ENCODE measurements at regions not wholly inside any gene's neighbourhood (a gene's known extent, or its start where the extent isn't known, plus 50 kb on each side); places are given as distances from the start of the nearest gene placed in this dataset.
A peak's percentile ranks its signal among the peaks of the same experiment; 100 is the strongest.

DNA sequence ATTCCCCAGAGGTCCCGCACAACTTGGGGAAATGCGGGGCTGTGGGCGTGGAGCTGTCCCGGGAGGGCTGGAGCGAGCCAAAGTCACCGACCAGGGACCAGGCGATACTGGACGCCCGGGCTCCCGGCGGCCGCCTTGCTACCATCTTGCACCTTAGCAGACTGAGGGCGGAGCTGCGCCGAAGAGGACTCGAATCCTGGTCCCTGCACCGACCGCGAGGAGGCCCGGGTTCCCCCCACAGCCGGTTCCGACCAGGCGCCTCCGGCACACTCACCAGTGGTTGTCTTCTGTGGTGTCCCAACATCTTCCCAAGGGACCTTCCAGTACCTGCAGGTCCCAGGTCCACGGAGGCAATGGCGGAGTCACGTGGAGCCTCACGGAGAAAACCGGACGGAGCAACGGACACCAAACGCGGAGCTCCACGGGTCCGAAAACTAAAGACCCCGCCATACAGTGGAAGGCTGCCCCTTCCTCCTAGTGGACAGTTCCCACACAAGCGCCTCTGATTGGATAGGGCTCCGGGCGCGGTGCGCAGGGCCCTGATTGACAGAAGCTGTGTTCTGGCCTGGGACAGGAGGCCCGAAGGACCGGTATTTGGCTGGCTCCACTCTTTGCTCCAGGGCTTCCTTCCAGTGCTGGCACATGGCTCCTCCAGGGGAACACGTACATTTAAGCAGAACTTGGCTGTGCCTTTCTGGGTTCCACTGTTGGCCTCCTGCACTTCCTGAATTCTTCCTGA lies 124.6 kb upstream of the ZNF479 start:
- no peak for DNase-seq (ENCODE audit: low spot score)

DNA sequence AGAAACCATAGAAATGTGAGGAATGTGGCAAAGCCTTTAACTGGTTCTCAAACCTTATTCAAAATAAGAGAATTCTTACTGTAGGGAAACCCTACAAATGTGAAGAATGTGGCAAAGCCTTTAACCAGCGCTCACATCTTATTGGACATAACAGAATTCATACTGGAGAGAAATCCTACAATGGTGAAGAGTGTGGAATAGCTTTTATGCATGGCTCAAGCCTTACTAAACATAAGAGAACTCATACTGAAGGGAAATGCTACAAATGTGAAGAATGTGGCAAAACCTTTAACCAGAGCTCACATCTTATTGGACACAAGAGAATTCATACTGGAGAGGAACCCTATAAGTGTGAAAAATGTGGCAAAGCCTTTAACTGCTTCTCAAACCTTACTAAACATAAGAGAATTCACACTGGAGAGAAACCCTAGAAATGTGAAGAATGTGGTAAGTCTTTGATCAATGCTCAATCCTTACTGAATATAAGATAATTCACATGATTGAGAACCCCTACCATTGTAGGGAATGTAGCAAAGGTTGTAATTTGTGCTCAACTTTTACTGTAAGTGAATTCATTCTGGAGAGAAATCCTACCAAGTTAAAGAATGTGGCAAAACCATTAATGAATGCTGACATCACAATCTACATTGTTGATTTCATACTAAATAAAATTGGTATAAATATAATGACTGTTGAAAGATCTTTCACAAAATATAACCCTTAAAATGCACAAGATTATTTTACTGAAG lies 142.5 kb upstream of the ZNF479 start:
- no peak for DNase-seq (ENCODE audit: low spot score)

DNA sequence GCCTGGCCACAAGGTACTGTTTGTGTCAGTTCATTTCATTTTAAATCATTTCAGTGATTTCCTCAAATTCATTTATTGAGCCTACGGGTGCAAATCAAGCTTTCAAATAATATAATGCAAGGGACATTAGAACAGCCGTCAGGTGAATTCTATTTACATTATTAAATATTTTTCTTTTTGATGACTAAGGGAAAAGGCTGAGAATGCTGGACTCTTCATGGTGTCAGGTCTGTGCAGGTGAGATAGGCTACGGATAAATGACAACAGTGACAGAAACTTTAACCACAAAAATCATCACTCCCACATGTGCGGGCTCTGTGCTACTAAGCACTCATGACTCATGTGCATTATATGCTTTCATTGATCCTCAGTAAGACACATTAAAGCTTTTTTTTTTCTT lies 149.2 kb upstream of the ZNF716 start:
- no peak for DNase-seq (ENCODE audit: low spot score)

DNA sequence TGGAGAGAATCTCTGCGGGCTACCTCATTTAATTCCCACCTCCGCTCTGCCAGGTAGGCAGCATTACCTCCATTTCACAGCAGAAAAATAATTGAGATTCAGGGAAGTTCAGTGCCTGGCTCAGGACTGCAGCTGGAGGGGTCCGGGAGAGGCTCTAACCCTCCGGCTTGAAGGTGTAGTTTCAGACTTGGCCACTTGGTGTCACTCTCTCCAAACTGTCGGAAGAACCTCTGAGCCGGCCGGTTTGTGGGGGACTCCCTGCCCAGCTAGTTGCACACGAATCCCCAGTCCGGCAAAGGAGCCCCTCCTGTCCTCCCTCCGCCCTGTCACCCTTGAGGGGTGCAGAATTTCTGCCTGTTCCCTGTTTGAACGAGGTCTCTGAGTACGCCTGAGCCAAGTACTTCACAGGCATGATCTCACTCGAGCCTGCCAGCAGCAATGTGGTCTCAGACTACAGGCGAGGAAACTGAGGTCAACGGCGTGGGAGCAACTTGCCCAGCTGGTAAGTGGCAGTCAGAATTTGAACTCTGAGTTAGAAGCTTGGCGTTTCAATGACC lies 144.7 kb upstream of the ZNF716 start:
- peak; percentile 1 for DNase-seq (ENCODE audit: low spot score)

DNA sequence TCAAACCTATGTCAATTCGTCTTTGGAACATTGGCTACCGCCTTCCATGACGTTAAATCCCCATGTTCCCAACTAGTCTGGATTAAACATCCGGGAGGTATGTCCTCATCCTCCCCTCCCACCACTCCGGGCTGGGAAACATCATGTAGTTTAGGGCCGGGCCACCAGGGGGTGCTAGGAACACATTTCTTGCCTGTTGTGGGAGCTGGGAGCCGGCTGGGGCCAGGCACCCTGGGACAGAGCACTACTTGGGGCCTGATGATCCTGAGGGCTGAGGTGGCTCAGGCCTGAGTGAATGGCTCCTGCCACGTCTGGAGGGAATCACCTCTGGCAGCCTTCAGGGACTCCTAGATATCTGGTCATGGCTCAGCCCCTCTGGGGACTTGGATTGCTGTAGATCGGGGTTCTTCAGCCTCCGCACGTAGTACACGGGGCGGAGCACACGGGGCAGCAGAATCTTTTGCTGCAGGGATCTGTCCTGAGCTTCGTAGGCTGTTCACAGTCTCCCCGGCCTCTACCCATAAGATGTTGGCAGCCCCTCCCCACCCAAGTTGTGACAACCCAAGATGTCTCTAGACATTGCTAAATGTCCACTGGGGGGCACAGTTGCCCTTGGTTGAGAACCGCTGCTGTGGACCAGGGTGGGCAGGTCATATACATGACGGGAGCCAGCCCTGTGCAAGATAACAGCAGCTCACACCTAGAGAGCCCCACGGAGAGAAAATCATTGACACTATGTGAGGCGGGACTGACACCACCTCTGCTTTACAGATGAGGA lies 141.2 kb upstream of the ZNF716 start:
- DNase-seq (ENCODE audit: low spot score), result no peak

DNA sequence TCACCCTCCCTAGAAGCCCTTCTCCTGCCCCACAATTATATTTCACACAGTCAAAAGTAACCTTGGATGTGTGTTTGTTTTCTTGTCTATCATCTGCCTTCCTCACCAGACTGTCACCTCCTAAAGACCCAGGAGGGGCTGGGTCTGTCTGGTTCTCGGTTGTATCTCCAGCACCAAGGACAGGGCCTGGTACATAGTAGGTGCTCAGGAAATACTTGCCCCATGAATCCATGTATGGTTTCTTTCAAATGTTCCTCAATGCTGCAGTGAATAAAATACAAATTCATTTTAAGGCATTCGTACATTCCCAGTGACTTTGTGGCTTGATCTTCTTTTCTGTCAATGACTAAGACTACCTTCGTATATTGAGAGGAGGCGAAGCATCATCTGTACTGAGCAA lies 122.9 kb upstream of the ZNF716 start:
- DNase-seq (ENCODE audit: low spot score), result no peak

DNA sequence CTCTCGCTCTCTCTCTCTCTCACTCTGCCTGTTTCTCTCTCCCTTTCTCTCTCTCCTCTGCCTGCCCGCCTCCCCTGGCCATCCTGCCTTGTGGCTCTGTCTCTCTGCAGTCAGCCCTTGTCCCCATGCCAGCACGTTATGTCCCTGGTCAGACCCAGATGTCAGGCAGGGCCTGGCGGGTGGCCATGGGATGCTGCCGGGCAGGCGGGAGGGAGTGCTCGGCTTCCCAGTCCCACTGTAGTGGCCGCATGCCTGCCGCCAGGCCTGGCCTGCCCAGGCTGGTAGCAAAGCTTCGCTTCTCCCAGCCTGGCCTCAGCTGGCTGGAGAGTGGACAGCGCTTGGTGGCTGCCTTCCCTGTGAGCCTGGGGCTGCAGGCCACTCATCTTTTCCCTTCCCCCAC lies 121.5 kb upstream of the ZNF716 start:
- no peak for DNase-seq (ENCODE audit: low spot score)

DNA sequence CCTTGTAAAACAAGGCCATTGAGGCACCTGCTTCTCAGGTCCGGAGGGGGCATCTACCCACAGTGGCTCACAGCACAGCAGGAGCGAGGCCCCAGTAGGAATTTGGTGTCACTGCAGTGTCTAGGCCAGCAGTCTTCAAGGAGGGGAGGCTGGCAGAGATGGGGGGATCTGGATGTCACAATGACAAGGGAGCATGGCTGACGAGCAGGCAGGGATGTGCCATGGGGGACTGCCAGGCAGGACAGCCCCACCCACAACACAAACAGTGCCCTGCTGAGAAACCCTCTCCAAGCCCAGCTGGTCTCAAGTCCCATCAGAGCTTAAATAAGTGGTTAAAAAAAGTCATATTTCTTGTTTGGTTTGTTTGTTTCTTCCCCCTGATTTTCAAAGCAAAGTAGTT lies 121.0 kb upstream of the ZNF716 start:
- DNase-seq (ENCODE audit: low spot score), result no peak

DNA sequence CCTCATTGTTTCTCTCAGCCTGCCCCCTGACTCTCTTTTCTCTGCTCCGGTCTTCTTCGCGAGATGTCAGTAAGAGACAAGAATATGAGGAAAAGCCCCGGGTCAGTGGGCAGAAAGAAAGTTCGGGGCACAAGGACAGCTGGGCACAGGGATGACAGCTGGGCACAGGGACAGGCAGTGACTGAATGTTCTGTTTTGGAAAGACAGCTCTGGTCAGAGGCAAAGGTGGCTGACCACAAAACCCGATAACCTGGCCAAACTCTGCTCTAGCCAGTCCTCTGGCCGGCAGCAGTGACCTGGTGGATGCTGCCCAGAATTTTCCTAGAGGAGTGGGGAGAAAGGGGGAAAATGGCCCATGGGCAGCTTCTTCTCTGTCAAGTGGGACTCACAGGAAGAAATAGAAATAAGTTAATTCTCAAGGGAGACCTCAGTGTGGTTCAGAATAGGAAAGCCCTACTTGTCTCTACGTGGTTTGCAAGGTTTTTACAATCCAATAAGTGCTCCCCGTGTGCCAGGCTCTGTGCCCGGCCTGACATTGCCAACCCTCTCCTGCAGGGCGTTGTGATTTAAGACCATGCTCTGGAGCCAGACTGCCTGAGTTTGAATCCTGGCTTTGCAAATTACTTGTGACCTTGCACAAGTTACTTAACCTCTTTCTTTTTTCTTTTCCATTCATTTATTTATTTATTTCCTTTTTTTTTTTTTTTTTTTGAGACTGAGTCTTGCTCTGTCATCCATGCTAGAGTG lies 110.6 kb upstream of the ZNF716 start:
- no peak for DNase-seq (ENCODE audit: low spot score)

DNA sequence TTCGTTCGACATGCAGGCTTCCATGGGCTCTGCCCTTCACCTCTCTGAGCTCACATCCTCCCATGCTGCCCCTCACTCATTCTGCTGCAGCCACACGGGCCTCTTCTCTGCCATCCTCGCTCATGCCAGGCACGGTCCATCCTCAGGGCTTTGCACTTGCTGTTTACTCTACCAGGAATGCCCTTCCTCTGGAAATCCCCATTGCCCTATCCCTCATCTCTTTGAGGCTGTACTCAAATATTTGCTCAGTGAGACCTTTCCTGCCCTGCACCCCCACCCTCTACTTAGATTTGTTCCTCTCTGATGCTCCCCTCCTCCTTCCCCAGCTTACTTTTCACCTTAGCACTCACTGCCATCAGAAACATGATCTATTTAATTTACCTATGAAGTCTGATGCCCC lies 107.0 kb upstream of the ZNF716 start:
- DNase-seq (ENCODE audit: low spot score), result no peak

DNA sequence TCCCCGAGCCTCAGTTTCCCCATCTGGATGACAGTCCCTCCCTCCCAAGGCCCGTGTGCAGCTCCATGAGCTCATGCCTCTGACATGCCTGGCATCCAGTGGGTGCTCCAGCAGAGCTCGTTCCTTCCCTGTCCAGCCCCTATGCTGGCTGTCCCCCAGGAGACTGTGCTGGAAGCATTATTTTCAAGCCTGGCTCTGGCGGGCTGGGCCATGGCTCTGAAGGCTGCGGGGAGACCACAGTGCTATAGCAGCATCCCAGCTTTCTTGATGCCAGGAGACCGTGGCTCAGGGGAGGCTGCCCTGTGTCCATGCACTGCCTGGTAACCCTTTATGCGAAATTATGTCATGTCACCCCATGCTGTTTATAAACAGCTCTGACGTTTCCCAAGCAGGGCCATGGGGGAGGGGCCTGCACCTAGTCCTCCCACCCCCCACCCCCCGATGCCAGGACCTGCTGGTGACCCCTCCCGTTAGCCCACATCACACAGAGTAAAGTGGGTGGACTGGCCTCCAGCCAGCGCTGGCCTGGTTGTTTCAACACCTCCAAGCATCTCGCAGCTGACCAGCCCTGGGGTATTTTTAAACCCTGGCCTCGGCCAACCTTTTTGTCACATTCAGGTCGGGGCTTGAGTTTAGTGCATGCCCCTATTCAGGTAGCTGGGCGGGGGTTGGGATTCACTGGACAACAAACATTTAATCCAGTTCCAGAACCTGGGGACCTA lies 105.9 kb upstream of the ZNF716 start:
- no peak for DNase-seq (ENCODE audit: low spot score)

DNA sequence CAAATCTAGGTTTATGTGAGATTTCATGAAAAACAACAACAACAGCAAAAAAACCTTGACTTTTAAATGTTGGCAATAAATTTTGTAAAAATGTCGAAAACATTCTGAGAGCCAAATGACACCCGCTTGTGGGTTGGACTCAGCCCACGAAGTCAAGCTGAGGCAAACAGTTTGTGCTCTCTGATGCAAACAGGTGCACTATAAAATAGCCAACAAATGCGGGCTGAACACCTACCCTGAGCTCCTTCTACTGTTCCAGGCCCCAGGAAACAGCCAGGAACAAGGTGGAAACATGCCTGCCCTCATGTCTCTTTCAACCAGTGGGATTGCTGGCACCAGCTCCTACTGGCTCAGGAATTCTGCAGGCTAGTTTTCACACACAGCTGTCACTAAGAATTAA lies 105.0 kb upstream of the ZNF716 start:
- DNase-seq (ENCODE audit: low spot score), result no peak

DNA sequence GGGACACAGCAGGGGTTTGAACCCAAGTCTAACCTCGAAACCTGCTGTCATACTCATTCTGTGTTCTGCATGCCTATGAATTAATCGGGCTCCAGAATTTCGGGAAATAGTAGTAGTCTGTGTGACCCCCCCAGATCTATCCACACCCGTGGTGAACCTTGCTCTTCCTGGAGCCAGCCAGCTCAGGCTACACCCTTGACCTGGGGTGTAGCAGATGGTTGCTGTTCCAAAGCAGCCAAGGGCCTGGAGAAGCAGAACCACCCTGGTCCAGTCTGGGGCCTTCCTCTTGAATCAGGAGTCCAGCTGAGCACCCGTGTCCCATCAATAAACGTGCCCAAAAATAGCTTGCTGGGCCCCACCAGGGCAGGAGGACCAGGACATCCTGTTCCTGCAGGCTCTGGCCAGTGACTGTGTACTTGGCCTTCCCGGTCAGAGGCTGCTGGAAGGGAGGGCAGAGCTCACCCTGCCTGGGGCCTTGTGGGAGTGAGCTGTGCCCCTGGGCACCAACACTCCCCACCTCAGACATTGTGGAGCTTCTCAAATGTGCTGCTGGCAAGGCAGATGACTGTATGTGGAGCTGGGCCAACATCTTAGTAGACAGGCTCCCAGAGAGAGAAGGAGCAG lies 101.2 kb upstream of the ZNF716 start:
- DNase-seq (ENCODE audit: low spot score), result no peak

DNA sequence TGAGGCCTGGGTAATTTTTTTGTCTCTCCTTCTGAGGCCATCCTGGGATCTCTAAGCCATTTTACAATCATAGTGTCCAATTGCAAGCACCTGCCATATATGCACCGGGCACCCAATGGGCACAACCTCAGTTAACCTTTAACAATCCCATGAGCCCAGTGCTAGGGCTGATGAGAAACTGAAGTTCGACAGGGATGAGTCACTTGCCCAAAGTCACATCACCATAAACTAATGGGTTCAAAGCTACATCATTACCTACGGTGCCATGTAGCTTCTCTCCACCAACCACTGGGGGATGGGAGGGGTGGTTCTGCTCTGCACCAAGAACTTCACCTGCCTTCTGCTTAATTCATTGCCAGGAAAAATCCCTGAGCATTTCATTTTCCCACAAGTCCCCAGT lies 95.8 kb upstream of the ZNF716 start:
- no peak for DNase-seq (ENCODE audit: low spot score)

DNA sequence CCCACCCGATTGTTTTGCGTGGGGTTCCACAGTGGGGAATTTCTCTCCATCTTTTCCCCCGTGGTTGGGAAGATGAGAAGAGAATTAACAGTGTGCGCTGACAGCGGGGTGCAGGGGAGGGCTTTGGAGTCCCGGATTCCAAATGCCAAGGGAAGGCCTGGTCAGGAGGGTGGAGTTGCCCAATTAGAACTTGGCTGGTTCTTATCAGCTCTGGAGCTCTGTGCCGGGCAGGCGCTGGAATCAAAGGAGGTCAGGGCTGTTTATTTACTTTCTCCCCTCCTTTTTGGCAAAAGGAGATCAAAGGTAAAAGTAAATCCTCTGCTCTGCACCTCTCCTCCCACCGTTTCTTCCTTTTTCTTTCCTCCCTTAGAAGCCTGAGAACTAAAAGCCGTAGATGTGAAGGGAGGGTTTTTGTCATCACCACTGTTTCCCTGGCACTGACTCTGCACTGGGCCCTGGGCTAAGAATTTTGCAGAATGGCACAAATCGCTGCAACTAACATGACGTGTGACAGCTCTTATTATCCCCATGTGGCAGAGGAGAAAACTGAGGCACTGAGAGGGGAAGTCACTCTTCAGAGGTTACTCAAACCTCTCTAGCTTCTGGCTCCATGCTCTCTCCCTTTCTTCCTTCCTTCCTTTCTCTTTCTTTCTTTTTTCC lies 95.2 kb upstream of the ZNF716 start:
- no peak for DNase-seq (ENCODE audit: low spot score)

DNA sequence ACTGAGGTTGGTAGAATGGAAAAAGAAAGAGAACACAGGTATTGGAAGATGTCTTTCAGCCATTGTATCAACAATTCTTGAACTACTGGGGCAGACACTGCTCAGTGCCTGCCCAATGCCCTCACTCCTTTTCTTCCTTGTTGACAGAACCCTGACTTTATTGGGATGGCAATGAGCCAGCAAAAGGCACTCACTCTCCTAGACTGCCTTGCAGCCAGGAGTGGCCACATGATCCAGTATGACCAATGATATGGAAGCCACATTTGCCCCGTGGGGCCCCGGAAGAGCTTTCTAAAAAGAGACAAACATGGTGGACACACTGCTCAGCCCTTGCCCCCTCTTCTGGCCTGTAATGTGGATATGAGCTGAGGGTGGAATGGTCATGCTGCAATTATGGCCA lies 88.6 kb upstream of the ZNF716 start:
- no peak for DNase-seq (ENCODE audit: low spot score)

DNA sequence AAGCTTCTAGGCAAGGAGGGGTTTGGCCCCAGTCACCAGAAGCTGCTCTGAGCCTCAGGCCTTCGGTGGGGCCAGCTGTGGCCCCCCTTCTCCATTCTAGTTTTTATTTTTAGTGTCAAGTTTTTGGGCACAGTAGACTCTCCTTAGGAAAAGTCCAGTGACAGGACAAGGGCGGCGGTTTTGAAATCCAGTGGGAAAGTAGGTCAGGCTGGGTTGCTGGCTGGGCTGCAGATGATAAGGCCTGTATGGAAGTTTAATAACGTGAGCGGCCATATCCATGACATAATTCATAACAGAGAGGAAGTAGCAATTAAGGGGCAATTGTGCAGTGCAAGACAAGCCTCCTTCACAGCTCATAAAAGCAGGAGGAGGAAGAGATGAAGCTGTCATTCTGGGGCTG lies 87.1 kb upstream of the ZNF716 start:
- no peak for DNase-seq (ENCODE audit: low spot score)

DNA sequence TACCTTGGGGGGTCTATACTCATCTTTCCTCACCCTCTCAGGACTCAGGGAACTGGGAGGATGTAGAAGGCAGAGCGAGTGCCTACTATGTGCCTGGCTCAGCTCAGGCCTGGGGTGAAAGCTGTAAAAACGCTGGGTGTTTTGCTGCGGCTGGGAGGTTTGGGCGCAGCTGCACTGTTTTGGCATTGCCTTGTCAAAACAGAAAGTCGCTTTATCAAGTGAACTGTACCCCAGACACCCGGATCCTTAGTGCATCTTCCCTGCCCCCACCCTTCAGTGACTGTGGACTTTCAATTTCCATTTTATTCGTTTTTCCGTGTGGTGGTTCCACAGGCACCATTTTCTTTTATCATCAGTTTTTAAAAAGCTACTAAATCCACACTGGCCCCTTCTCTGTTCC lies 86.7 kb upstream of the ZNF716 start:
- DNase-seq (ENCODE audit: low spot score), result no peak

DNA sequence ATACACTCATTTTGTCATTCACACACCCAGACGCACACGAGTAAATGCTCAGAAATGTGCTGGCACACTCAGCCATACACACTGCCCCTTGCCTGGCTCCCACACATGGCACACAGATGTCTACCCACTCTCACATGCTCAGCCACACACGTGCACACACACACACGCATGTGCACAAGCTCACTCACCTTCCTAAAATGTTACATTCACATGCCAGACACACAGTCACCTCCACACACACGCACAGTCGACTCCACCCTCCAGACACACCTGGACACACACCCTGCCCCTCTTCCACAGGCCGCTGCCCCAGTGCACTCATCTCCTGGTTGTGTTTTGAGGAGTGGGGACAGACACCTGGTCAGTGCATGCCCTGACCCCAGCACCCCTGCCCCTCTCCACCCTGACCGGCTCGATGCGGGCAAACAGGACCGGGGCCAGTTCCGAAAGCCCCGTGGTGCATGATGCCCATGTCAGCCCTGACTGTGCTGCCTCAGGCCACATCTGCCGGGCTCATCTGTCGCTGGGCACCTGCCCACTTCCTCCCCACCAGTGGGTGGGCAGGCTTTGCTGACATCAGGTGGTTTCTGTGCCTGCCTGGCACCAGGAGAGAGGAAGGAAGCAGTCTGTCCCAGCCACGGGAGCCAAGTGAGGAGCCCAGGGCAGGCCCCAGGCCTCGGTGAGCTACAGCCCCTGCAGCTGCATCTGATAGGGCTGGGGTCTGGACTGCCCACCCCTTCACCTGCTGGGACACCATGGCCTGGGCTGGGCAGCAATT lies 84.9 kb upstream of the ZNF716 start:
- no peak for DNase-seq (ENCODE audit: low spot score)

DNA sequence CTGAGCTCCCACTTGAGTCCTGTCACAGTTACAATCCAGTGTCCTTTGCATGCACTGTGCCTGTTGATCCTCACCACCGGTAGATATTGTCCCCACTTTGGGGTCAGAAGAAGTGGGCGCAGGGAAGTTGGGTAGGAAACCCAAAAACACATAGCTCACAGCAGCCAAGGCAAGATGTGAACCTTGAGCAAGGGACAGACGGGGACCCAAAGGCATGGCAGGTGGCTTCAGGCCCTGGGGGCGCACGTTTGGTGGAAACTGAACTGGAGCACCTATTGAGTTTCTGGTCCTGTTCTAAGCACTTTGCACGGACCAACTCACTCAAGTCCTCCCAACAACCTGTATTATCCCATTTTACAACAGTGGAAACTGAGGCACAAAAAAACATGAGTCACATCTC lies 82.8 kb upstream of the ZNF716 start:
- DNase-seq (ENCODE audit: low spot score), result no peak
